ENCODE measurements at regions not wholly inside any gene's neighbourhood (a gene's known extent, or its start where the extent isn't known, plus 50 kb on each side); places are given as distances from the start of the nearest gene placed in this dataset.
A peak's percentile ranks its signal among the peaks of the same experiment; 100 is the strongest.

DNA sequence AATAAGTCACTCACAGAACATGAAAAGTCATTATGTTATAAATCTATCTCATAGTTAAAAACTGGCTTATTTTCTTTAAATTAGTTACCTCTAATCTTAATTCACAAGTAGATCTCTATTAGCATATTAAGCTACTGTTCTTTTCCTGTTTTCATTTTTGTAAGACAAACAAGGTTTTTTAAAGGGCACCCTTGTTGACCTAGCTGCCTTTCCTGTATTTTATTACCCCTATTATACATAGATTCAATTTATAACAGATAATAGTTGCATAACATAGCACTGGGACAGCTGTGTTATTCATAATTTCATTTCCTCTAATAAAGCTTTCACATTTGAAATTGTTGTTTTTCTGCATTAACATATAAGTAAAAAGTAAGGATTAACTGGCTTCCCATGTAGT lies 1500.7 kb upstream of the FLRT2 start:
- Histone ChIP-seq H3K27ac (ENCODE audit: low read length) (no peak overlapping the region), H3K4me1 (ENCODE audit: insufficient read depth, low read length) (no peaks in the 10 kb centered on the region), H4K20me1 (ENCODE audit: insufficient read depth, low read length) (no peaks in the 10 kb centered on the region), H3K36me3 (ENCODE audit: insufficient read depth, low read length) (no peaks in the 10 kb centered on the region), H3K79me2 (ENCODE audit: insufficient read depth, low read length) (no peaks in the 10 kb centered on the region), H3K4me3 (ENCODE audit: low read depth in 1 of 2, low read length in 2 of 2) (no peak overlapping the region), H3K9ac (ENCODE audit: low read depth, low read length) (no peak overlapping the region), H2AFZ (ENCODE audit: low read depth, low read length) (no peak overlapping the region), H3K4me2 (ENCODE audit: insufficient read depth, low read length) (no peak overlapping the region), H3K27me3 (ENCODE audit: insufficient read depth, low read length, poor library complexity) (no peaks in the 10 kb centered on the region), H3K9me3 (ENCODE audit: insufficient read depth, low read length, severe bottlenecking) (no peaks in the 10 kb centered on the region)
- TF ChIP-seq EZH2 (IDR thresholded peaks at IDR 0.05; ENCODE audit: borderline replicate concordance, low read depth, low read length, severe bottlenecking), result no peak
- TF ChIP-seq, protein P1, sequence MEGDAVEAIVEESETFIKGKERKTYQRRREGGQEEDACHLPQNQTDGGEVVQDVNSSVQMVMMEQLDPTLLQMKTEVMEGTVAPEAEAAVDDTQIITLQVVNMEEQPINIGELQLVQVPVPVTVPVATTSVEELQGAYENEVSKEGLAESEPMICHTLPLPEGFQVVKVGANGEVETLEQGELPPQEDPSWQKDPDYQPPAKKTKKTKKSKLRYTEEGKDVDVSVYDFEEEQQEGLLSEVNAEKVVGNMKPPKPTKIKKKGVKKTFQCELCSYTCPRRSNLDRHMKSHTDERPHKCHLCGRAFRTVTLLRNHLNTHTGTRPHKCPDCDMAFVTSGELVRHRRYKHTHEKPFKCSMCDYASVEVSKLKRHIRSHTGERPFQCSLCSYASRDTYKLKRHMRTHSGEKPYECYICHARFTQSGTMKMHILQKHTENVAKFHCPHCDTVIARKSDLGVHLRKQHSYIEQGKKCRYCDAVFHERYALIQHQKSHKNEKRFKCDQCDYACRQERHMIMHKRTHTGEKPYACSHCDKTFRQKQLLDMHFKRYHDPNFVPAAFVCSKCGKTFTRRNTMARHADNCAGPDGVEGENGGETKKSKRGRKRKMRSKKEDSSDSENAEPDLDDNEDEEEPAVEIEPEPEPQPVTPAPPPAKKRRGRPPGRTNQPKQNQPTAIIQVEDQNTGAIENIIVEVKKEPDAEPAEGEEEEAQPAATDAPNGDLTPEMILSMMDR (IDR thresholded peaks at IDR 0.05; ENCODE audit: borderline replicate concordance, extremely low read depth, low read length, poor library complexity, severe bottlenecking), result no peak
- DNase-seq (no peak), ATAC-seq (ENCODE audit: insufficient read depth, low read depth) (no peak)

DNA sequence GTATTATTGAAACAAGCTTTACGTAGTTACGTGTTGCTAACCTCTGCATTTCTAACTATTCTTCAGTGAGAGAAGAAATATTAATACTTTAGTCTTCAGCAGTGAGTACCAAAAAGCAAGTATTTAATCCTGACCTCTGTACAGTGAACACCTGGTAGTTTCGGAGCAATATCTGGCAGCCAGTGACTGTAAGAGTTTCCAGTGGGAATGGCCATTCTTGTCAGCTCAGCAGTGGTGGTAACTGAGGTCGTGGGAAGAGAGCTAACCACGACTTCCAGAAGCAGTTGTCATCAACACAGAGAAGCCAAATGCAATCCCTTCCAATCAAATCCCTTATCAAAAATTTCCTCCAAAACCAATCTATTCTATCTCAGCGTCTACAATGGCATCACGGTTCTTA lies 1500.2 kb upstream of the FLRT2 start:
- H3K79me2 ChIP-seq (ENCODE audit: insufficient read depth, low read length), result no peaks in the 10 kb centered on the region
- DNase-seq (no peak), ATAC-seq (ENCODE audit: insufficient read depth, low read depth) (no peak)
- no peak overlapping the region for H2AFZ ChIP-seq (ENCODE audit: low read depth, low read length)
- no peak overlapping the region for H3K4me3 ChIP-seq (ENCODE audit: low read depth in 1 of 2, low read length in 2 of 2)
- H3K4me1 ChIP-seq (ENCODE audit: insufficient read depth, low read length), result no peaks in the 10 kb centered on the region
- no peak overlapping the region for H3K9ac ChIP-seq (ENCODE audit: low read depth, low read length)
- H3K36me3 ChIP-seq (ENCODE audit: insufficient read depth, low read length), result no peaks in the 10 kb centered on the region
- H3K4me2 ChIP-seq (ENCODE audit: insufficient read depth, low read length), result no peak overlapping the region
- H4K20me1 ChIP-seq (ENCODE audit: insufficient read depth, low read length), result no peaks in the 10 kb centered on the region
- H3K27me3 ChIP-seq (ENCODE audit: insufficient read depth, low read length, poor library complexity), result no peaks in the 10 kb centered on the region
- TF ChIP-seq, protein P1 (IDR thresholded peaks at IDR 0.05; ENCODE audit: borderline replicate concordance, extremely low read depth, low read length, poor library complexity, severe bottlenecking), result no peak
- no peak for TF ChIP-seq EZH2 (IDR thresholded peaks at IDR 0.05; ENCODE audit: borderline replicate concordance, low read depth, low read length, severe bottlenecking)
- H3K9me3 ChIP-seq (ENCODE audit: insufficient read depth, low read length, severe bottlenecking), result no peaks in the 10 kb centered on the region
- H3K27ac ChIP-seq (ENCODE audit: low read length), result no peak overlapping the region

DNA sequence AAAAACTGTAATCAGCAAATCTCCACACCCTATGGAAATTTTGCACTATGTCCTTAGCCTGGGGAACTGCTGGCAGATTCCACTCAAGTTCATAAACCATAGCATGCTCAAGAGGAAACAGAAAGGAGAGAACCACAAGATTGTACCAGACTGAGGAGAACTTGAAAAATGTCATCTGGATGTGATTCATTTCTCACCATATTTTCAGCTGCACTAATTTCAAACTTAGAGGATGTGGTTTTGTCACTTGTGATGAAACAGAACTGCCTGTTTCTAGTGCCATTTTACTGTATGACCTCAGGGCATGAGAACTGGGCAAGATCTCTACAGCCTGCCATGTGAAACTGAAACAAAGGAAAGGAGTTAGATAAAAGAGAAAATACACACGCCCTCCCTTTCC lies 1493.1 kb upstream of the FLRT2 start:
- no peaks in the 10 kb centered on the region for H3K36me3 ChIP-seq (ENCODE audit: insufficient read depth, low read length)
- H3K27me3 ChIP-seq (ENCODE audit: insufficient read depth, low read length, poor library complexity), result no peaks in the 10 kb centered on the region
- no peak overlapping the region for H2AFZ ChIP-seq (ENCODE audit: low read depth, low read length)
- no peaks in the 10 kb centered on the region for H3K9me3 ChIP-seq (ENCODE audit: insufficient read depth, low read length, severe bottlenecking)
- H3K9ac ChIP-seq (ENCODE audit: low read depth, low read length), result no peak overlapping the region
- no peak overlapping the region for H3K27ac ChIP-seq (ENCODE audit: low read length)
- no peak for TF ChIP-seq EZH2 (IDR thresholded peaks at IDR 0.05; ENCODE audit: borderline replicate concordance, low read depth, low read length, severe bottlenecking)
- TF ChIP-seq, protein P1 (IDR thresholded peaks at IDR 0.05; ENCODE audit: borderline replicate concordance, extremely low read depth, low read length, poor library complexity, severe bottlenecking), result no peak
- H4K20me1 ChIP-seq (ENCODE audit: insufficient read depth, low read length), result no peaks in the 10 kb centered on the region
- no peaks in the 10 kb centered on the region for H3K4me1 ChIP-seq (ENCODE audit: insufficient read depth, low read length)
- no peak overlapping the region for H3K4me3 ChIP-seq (ENCODE audit: low read depth in 1 of 2, low read length in 2 of 2)
- H3K4me2 ChIP-seq (ENCODE audit: insufficient read depth, low read length), result no peak overlapping the region
- DNase-seq, result peak; percentile 4
- ATAC-seq (ENCODE audit: insufficient read depth, low read depth), result peak; percentile 80
- no peaks in the 10 kb centered on the region for H3K79me2 ChIP-seq (ENCODE audit: insufficient read depth, low read length)

DNA sequence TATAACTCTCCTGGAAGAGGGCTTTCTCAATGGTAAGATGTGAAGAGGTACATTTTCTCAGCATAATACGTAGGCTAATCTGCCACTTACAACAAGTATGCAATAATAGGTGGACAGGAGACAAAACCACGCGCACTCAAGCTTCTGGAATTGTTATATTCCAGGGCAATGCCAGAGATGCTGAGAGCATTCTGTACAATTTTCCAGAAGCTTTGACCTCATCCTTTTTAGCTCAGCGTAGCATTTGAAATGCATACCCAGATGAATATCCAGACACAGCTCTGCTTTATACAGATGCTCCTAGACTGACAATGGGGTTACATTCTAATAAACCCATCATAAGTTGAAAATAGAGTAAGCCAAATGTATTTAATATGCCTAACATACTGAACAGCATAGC lies 1492.4 kb upstream of the FLRT2 start:
- H3K9me3 ChIP-seq (ENCODE audit: insufficient read depth, low read length, severe bottlenecking), result no peaks in the 10 kb centered on the region

More for the DNA sequence above, 1492.4 kb upstream of the FLRT2 start:
- H3K4me3 ChIP-seq (ENCODE audit: low read depth in 1 of 2, low read length in 2 of 2), result no peak overlapping the region
- ATAC-seq (ENCODE audit: insufficient read depth, low read depth) (no peak), DNase-seq (no peak)
- H3K9ac ChIP-seq (ENCODE audit: low read depth, low read length), result no peak overlapping the region
- no peak overlapping the region for H3K4me2 ChIP-seq (ENCODE audit: insufficient read depth, low read length)
- no peak overlapping the region for H2AFZ ChIP-seq (ENCODE audit: low read depth, low read length)
- TF ChIP-seq, protein P1 (IDR thresholded peaks at IDR 0.05; ENCODE audit: borderline replicate concordance, extremely low read depth, low read length, poor library complexity, severe bottlenecking), result no peak
- TF ChIP-seq EZH2 (IDR thresholded peaks at IDR 0.05; ENCODE audit: borderline replicate concordance, low read depth, low read length, severe bottlenecking), result no peak
- H3K27me3 ChIP-seq (ENCODE audit: insufficient read depth, low read length, poor library complexity), result no peaks in the 10 kb centered on the region
- no peaks in the 10 kb centered on the region for H3K4me1 ChIP-seq (ENCODE audit: insufficient read depth, low read length)
- H3K36me3 ChIP-seq (ENCODE audit: insufficient read depth, low read length), result no peaks in the 10 kb centered on the region
- H3K27ac ChIP-seq (ENCODE audit: low read length), result no peak overlapping the region
- no peaks in the 10 kb centered on the region for H3K79me2 ChIP-seq (ENCODE audit: insufficient read depth, low read length)
- no peaks in the 10 kb centered on the region for H4K20me1 ChIP-seq (ENCODE audit: insufficient read depth, low read length)

Measured in DND-41 (cell line).